ENCODE measurements at regions not wholly inside any gene's neighbourhood (a gene's known extent, or its start where the extent isn't known, plus 50 kb on each side); places are given as distances from the start of the nearest gene placed in this dataset.

GRCh38 chr7:52512656-52513055 is 522.8 kb upstream of the POM121L12 start:
- H3K9me3 ChIP-seq (ENCODE audit: control insufficient read depth in 2 of 2, insufficient read depth in 1 of 2, low read depth in 1 of 2, low read length in 1 of 2) = peaks cover 0 to 6% of the 10 kb centered on the region in 2 donors
- FAIRE-seq (no peak), DNase-seq (no peak)
- WGBS, 3 donors = 72 to 84% (median 80%) methylated on average over 2 of the region's 2 CpGs
- H3K4me3 ChIP-seq (ENCODE audit: low read depth in 1 of 3, low read length in 3 of 3) = no peak overlapping the region
- H3K27ac ChIP-seq (ENCODE audit: low read depth in 1 of 3, low read length in 2 of 3) = no peak overlapping the region
- no peaks in the 10 kb centered on the region for H3K36me3 ChIP-seq (ENCODE audit: control insufficient read depth in 3 of 3, insufficient read depth in 2 of 3, low read depth in 1 of 3, low read length in 3 of 3)
- H3K4me1 ChIP-seq (ENCODE audit: control insufficient read depth in 3 of 3, insufficient read depth in 2 of 3, low read depth in 1 of 3, low read length in 2 of 3) = no peaks in the 10 kb centered on the region
- no peaks in the 10 kb centered on the region for H3K27me3 ChIP-seq (ENCODE audit: control insufficient read depth in 3 of 3, insufficient read depth in 3 of 3, low read length in 3 of 3)

DNA sequence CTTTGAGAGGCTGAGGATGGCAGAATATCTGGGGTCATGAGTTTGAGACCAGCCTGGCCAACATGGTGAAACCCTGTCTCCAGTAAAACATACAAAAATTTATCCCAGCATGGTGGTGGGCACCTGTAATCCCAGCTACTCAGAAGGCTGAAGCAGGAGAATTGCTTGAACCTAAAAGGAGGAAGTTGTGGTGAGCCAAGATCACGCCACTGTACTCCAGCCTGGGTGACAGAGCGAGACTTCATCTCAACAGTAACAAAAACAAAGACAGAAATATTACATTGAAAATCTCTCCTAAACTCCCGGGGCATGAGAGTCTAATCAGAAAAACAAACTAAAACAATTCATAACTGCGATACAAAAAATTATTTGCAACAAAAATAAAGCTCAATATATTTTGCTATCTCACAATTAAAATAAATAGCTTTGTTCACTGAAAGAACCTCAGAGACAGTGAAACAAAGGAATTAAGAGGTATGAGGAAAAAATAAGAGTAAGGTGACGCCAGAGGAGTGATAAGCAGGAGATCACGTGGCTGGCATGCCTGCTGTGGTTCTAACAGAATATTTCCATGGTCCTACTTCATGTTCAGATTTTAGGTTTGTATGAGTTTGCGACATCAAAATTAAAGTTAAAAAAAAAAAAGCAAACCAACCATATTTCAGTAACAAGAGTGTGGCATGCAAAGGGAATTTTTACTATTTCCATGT is 527.7 kb upstream of the POM121L12 start:
- Histone ChIP-seq H3K4me1 (ENCODE audit: control insufficient read depth in 3 of 3, insufficient read depth in 2 of 3, low read depth in 1 of 3, low read length in 2 of 3) (no peaks in the 10 kb centered on the region), H3K4me3 (ENCODE audit: low read depth in 1 of 3, low read length in 3 of 3) (no peak overlapping the region), H3K27ac (ENCODE audit: low read depth in 1 of 3, low read length in 2 of 3) (no peak overlapping the region), H3K27me3 (ENCODE audit: control insufficient read depth in 3 of 3, insufficient read depth in 3 of 3, low read length in 3 of 3) (no peaks in the 10 kb centered on the region), H3K9me3 (ENCODE audit: control insufficient read depth in 2 of 2, insufficient read depth in 1 of 2, low read depth in 1 of 2, low read length in 1 of 2) (no peaks in the 10 kb centered on the region), H3K36me3 (ENCODE audit: control insufficient read depth in 3 of 3, insufficient read depth in 2 of 3, low read depth in 1 of 3, low read length in 3 of 3) (no peaks in the 10 kb centered on the region)
- FAIRE-seq (no peak), DNase-seq (no peak)
- WGBS, 3 donors = 55 to 62% (median 60%) methylated on average over 7 of the region's 7 CpGs

- DNase-seq = no peak
- WGBS, 3 donors = 12 to 39% (median 17%) methylated on average over 2 of the region's 2 CpGs
Measured at GRCh38 chr7:52506325-52506724, 529.1 kb upstream of the POM121L12 start.

GRCh38 chr7:52504561-52504960 is 530.9 kb upstream of the POM121L12 start:
- FAIRE-seq = no peak
- H3K4me1 ChIP-seq (ENCODE audit: control insufficient read depth in 3 of 3, insufficient read depth in 2 of 3, low read depth in 1 of 3, low read length in 2 of 3) = no peaks in the 10 kb centered on the region
- H3K27me3 ChIP-seq (ENCODE audit: control insufficient read depth in 3 of 3, insufficient read depth in 3 of 3, low read length in 3 of 3) = no peaks in the 10 kb centered on the region
- DNase-seq = no peak
- 83 to 88% (median 87%) methylated on average over 2 of the region's 2 CpGs for WGBS, 3 donors
- no peak overlapping the region for H3K27ac ChIP-seq (ENCODE audit: low read depth in 1 of 3, low read length in 2 of 3)
- H3K4me3 ChIP-seq (ENCODE audit: low read depth in 1 of 3, low read length in 3 of 3) = no peak overlapping the region
- no peaks in the 10 kb centered on the region for H3K9me3 ChIP-seq (ENCODE audit: control insufficient read depth in 2 of 2, insufficient read depth in 1 of 2, low read depth in 1 of 2, low read length in 1 of 2)
- no peaks in the 10 kb centered on the region for H3K36me3 ChIP-seq (ENCODE audit: control insufficient read depth in 3 of 3, insufficient read depth in 2 of 3, low read depth in 1 of 3, low read length in 3 of 3)

More at GRCh38 chr7:52506325-52506724, 529.1 kb upstream of the POM121L12 start:
- Histone ChIP-seq H3K4me3 (ENCODE audit: low read depth in 1 of 3, low read length in 3 of 3) (no peak overlapping the region), H3K27ac (ENCODE audit: low read depth in 1 of 3, low read length in 2 of 3) (no peak overlapping the region), H3K9me3 (ENCODE audit: control insufficient read depth in 2 of 2, insufficient read depth in 1 of 2, low read depth in 1 of 2, low read length in 1 of 2) (no peaks in the 10 kb centered on the region), H3K4me1 (ENCODE audit: control insufficient read depth in 3 of 3, insufficient read depth in 2 of 3, low read depth in 1 of 3, low read length in 2 of 3) (no peaks in the 10 kb centered on the region), H3K27me3 (ENCODE audit: control insufficient read depth in 3 of 3, insufficient read depth in 3 of 3, low read length in 3 of 3) (no peaks in the 10 kb centered on the region), H3K36me3 (ENCODE audit: control insufficient read depth in 3 of 3, insufficient read depth in 2 of 3, low read depth in 1 of 3, low read length in 3 of 3) (no peaks in the 10 kb centered on the region)
- no peak for FAIRE-seq

- FAIRE-seq = no peak
- 64 to 73% (median 67%) methylated on average over 4 of the region's 4 CpGs for WGBS, 3 donors
- no peaks in the 10 kb centered on the region for H3K4me1 ChIP-seq (ENCODE audit: control insufficient read depth in 3 of 3, insufficient read depth in 2 of 3, low read depth in 1 of 3, low read length in 2 of 3)
- no peaks in the 10 kb centered on the region for H3K36me3 ChIP-seq (ENCODE audit: control insufficient read depth in 3 of 3, insufficient read depth in 2 of 3, low read depth in 1 of 3, low read length in 3 of 3)
- no peak for DNase-seq
- no peaks in the 10 kb centered on the region for H3K9me3 ChIP-seq (ENCODE audit: control insufficient read depth in 2 of 2, insufficient read depth in 1 of 2, low read depth in 1 of 2, low read length in 1 of 2)
- H3K4me3 ChIP-seq (ENCODE audit: low read depth in 1 of 3, low read length in 3 of 3) = no peak overlapping the region
- no peaks in the 10 kb centered on the region for H3K27me3 ChIP-seq (ENCODE audit: control insufficient read depth in 3 of 3, insufficient read depth in 3 of 3, low read length in 3 of 3)
- H3K27ac ChIP-seq (ENCODE audit: low read depth in 1 of 3, low read length in 2 of 3) = no peak overlapping the region
Measured at GRCh38 chr7:52502281-52502680, 533.2 kb upstream of the POM121L12 start.

DNA sequence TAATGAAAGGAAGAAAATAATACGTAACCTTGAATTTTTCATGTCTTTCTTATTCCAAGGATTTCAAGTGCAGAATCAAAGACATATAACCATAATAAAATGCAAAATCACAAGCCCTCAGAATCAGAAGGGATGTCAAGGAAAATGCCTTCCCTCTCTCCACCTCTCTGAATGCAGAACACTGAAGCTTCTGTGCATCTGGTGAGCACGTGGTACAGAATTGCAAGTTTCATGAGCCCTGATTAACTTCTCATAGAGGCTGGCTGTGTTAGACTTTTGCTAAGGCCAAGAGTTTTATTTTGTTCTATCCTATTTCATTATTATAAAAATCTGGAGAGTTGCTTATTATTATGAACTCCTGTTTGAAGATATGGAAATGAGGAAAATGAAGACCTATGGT is 533.7 kb upstream of the POM121L12 start:
- FAIRE-seq (no peak), DNase-seq (no peak)
- Histone ChIP-seq H3K27ac (ENCODE audit: low read depth in 1 of 3, low read length in 2 of 3) (no peak overlapping the region), H3K27me3 (ENCODE audit: control insufficient read depth in 3 of 3, insufficient read depth in 3 of 3, low read length in 3 of 3) (no peaks in the 10 kb centered on the region), H3K36me3 (ENCODE audit: control insufficient read depth in 3 of 3, insufficient read depth in 2 of 3, low read depth in 1 of 3, low read length in 3 of 3) (no peaks in the 10 kb centered on the region), H3K9me3 (ENCODE audit: control insufficient read depth in 2 of 2, insufficient read depth in 1 of 2, low read depth in 1 of 2, low read length in 1 of 2) (no peaks in the 10 kb centered on the region), H3K4me3 (ENCODE audit: low read depth in 1 of 3, low read length in 3 of 3) (no peak overlapping the region), H3K4me1 (ENCODE audit: control insufficient read depth in 3 of 3, insufficient read depth in 2 of 3, low read depth in 1 of 3, low read length in 2 of 3) (no peaks in the 10 kb centered on the region)
- WGBS, 3 donors = 70 to 80% (median 79%) methylated on average over 2 of the region's 2 CpGs

DNA sequence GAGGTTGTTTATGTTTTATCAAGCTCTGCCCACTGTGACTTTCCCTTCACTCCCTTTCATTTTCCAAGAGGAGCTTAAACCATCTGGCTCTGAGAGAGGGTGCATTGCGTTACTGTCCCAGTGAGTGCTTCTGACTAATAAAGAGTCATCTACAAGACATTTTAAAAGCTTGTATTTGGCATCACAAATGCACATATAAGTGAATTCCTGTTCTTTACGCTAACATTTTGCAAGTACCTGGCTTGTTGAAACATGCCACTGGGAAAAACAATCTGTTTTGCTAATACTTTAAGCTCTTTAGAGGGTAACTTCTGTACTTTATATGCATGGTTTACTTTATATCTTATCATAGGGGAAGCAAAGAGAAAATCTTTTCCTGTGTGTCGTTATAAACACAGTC is 534.6 kb upstream of the POM121L12 start:
- H3K27me3 ChIP-seq (ENCODE audit: control insufficient read depth in 3 of 3, insufficient read depth in 3 of 3, low read length in 3 of 3) = no peaks in the 10 kb centered on the region
- DNase-seq (no peak), FAIRE-seq (no peak)
- H3K27ac ChIP-seq (ENCODE audit: low read depth in 1 of 3, low read length in 2 of 3) = no peak overlapping the region
- H3K4me3 ChIP-seq (ENCODE audit: low read depth in 1 of 3, low read length in 3 of 3) = no peak overlapping the region
- no peaks in the 10 kb centered on the region for H3K36me3 ChIP-seq (ENCODE audit: control insufficient read depth in 3 of 3, insufficient read depth in 2 of 3, low read depth in 1 of 3, low read length in 3 of 3)
- no peaks in the 10 kb centered on the region for H3K9me3 ChIP-seq (ENCODE audit: control insufficient read depth in 2 of 2, insufficient read depth in 1 of 2, low read depth in 1 of 2, low read length in 1 of 2)
- H3K4me1 ChIP-seq (ENCODE audit: control insufficient read depth in 3 of 3, insufficient read depth in 2 of 3, low read depth in 1 of 3, low read length in 2 of 3) = no peaks in the 10 kb centered on the region
- 40 to 68% (median 45%) methylated on average over 3 of the region's 3 CpGs for WGBS, 3 donors

- H3K4me1 ChIP-seq (ENCODE audit: control insufficient read depth in 3 of 3, insufficient read depth in 2 of 3, low read depth in 1 of 3, low read length in 2 of 3) = no peaks in the 10 kb centered on the region
- no peaks in the 10 kb centered on the region for H3K27me3 ChIP-seq (ENCODE audit: control insufficient read depth in 3 of 3, insufficient read depth in 3 of 3, low read length in 3 of 3)
- H3K36me3 ChIP-seq (ENCODE audit: control insufficient read depth in 3 of 3, insufficient read depth in 2 of 3, low read depth in 1 of 3, low read length in 3 of 3) = no peaks in the 10 kb centered on the region
- no peak overlapping the region for H3K27ac ChIP-seq (ENCODE audit: low read depth in 1 of 3, low read length in 2 of 3)
- H3K9me3 ChIP-seq (ENCODE audit: control insufficient read depth in 2 of 2, insufficient read depth in 1 of 2, low read depth in 1 of 2, low read length in 1 of 2) = no peaks in the 10 kb centered on the region
- FAIRE-seq (no peak), DNase-seq (no peak)
- H3K4me3 ChIP-seq (ENCODE audit: low read depth in 1 of 3, low read length in 3 of 3) = no peak overlapping the region
- 33 to 75% (median 58%) methylated on average over 1 of the region's 1 CpG for WGBS, 3 donors
Measured at GRCh38 chr7:52498366-52498765, 537.1 kb upstream of the POM121L12 start.

DNA sequence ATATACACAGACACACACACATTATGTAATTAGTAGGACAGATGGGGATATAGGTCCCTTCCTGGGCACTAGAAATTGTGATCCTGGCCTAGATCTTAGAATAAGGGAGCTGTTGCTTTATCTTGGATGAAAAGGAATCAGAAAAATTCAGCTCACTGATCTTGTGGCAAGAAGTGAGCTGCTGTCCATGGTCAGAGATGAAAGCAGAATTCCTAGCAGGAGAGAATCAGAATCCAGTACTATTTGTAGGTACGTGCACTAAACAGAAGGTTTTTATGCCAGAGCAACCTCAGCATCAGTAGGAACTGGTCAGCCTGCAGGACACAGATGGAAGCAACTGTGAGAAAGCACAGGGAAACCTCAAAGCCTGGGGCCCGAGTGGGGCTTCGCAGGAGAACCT is 549.2 kb upstream of the POM121L12 start:
- DNase-seq (no peak), FAIRE-seq (no peak)
- Histone ChIP-seq H3K4me3 (ENCODE audit: low read depth in 1 of 3, low read length in 3 of 3) (no peak overlapping the region), H3K4me1 (ENCODE audit: control insufficient read depth in 3 of 3, insufficient read depth in 2 of 3, low read depth in 1 of 3, low read length in 2 of 3) (no peaks in the 10 kb centered on the region), H3K27me3 (ENCODE audit: control insufficient read depth in 3 of 3, insufficient read depth in 3 of 3, low read length in 3 of 3) (no peaks in the 10 kb centered on the region), H3K36me3 (ENCODE audit: control insufficient read depth in 3 of 3, insufficient read depth in 2 of 3, low read depth in 1 of 3, low read length in 3 of 3) (no peaks in the 10 kb centered on the region), H3K9me3 (ENCODE audit: control insufficient read depth in 2 of 2, insufficient read depth in 1 of 2, low read depth in 1 of 2, low read length in 1 of 2) (no peaks in the 10 kb centered on the region), H3K27ac (ENCODE audit: low read depth in 1 of 3, low read length in 2 of 3) (no peak overlapping the region)
- WGBS, 3 donors = 55 to 63% (median 61%) methylated on average over 3 of the region's 3 CpGs
